T-helper 1 cell treated with Interleukin-12 subunit alpha and Interleukin-12 subunit beta and Interleukin-4 antibody, amounts not matched to agents 30 ng/mL and 1 ng/mL, for 36 hours (primary cell): ENCODE measurements at regions not wholly inside any gene's neighbourhood (a gene's known extent, or its start where the extent isn't known, plus 50 kb on each side); places are given as distances from the start of the nearest gene placed in this dataset.
"Not testable (repeated sequence)": the region's sequence is repeated elsewhere in the genome, so short reads cannot be mapped to it uniquely, and the experiment has no call there.

Source experiments
- intact Hi-C: fragments of 100-400 bp; cut with micrococcal nuclease; formaldehyde crosslinking; loops from one replicate; pipeline ENCODE4 v1.15.1; 2024

DNA sequence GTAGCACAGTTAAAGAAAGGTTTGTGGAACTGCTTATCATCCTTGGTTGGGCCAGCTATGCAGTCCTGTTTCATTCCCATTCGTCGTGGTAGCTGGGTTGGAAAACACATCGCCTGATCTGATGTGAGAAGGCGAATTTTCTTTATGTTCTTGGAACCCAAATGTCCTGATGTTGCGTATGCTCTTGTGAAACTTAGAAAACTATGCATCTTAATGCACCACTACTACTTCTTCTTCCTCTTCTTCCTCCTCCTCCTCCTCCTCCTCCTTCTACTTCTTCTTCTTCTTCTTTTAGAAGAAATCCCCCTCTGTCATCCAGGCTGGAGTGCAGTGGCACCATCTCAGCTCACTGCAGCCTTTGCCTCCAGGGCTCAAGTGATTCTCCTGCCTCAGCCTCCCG lies 381.6 kb downstream of the UTRN start:
- intact Hi-C loops, result no loop called here

DNA sequence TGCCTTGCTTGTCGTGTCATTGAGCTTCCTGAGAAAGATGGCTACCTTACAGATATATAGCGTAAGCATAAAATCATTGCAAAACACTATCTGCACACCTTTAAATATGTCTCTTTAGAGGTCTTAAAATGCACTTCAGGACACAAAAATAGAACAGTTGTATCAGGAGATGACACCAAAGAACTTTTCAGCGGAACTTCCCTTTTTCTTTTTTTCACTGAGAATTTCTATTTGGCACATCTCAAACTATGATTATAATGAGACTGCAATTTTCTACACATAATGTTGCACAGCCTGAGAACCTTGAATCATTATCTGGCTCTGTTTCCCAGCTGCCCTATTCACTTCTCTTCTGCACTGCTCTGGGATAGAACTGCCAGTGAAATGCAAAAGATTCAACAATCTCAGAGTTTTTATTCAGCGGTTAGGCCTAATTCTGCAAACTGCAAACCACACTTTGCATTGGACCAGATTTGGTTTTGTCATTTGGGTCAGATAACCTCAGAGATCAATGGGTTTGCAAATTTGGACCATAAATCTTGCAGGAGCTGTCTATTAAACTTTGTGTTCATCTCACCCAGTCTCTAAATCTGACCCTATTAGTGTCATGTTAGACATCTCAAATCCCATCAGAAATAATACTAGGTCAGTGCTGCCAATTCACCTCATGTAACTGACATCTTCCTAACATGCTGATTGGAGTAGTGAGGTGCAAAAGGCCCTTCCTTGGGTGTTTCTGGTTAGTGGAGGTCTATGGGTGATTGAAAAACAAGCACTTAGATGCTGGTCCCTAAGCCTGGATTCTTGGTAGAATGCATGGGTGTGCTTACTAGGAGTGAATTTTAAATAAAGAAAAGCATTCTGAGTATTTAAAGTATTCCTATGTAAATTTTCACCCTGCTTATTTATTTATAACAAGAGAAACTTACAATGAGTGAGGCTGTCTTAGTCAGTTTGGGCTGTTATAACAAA lies 382.7 kb downstream of the UTRN start:
- intact Hi-C loops, result no loop called here

DNA sequence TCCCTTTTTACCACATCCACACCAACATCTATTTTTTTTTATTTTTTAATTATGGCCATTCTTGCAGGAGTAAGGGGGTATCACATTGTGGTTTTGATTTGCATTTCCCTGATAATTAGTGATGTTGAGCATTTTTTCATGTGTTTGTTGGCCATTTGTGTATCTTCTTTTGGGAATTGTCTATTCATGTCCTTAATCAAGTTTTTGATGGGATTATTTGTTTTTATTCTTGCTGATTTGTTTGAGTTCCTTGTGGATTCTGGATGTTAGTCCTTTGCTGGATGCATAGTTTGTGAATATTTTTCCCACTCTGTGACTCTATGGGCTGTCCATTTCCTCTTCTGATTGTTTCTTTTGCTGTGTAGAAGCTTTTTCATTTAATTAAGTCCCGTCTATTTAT lies 385.1 kb downstream of the UTRN start:
- intact Hi-C loops, result loop anchor here (5.0 kb wide), 2 partner anchors 573 to 1228 kb away; partner anchors contain the start of gene SF3B5

DNA sequence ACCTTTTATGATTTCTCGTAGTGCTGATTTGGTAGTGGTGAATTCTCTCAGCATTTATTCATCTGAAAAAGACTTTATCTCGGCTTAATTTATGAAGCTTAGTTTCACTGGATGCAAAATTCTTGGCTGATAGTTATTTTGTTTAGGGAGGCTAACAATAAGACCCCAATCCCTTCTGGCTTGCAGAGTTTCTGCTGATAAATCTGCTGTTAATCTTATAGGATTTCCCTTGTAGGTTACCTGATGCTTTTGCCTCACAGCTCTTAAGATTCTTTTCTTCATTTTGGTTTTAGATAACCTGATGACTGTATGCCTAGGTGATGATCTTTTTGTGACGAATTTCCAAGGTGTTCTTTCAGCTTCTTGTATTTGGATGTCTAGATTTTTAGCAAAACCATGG lies 388.7 kb downstream of the UTRN start:
- intact Hi-C loops, result loop anchor here (2.0 to 5.0 kb wide), 3 partner anchors 15 to 1232 kb away; partner anchors contain the start of gene SF3B5

DNA sequence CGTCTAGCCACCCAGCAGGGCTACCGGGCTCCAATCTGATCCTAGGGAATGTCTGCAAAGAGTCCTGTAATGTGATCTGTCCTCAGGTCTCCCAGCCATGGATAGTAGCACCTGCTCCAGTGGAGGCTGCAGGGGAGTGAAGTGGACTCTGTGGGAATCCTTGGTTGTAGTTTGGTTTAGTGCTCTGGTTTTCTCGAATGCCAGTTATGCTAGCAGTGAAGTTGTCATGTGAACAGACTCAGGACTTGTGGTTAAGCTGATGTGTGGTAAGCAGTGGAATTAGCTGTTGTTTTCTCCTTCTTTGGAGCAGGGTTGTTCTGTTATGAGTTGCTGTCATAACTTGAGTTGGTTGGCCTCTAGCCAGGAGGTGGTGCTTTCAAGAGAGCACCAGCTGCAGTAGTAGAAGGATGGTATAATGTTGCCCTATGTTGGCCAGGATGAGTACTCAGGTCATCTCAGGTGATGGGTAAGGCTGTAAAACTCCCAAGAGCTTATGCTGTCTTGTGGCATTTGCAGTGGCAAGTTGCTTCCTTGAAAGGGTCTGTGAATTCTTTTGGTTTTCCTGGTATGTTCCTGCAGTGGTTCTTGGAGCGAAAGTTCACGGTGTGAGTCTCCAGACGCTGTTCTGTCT lies 390.2 kb downstream of the UTRN start:
- intact Hi-C loops, result loop anchor here (1.0 kb wide), 1 partner anchor 92 kb away; no protein-coding TSS in a partner anchor

DNA sequence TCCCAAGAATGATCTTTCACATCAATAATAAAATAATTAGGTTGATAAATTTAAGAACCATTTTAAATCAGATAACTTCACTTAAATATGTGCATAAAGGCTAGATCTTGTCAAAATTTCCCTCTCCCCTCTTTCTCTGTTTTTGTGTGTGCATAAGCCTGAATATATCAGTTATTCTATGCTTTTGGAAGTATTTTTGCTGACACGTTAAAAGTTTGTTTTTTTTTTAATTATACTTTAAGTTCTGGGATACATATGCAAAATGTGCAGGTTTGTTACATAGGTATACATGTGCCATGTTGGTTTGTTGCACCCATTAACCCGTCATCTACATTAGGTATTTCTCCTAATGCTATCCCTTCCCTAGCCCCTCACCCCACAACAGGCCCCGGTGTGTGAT lies 391.2 kb downstream of the UTRN start:
- intact Hi-C loops, result not testable (repeated sequence)

DNA sequence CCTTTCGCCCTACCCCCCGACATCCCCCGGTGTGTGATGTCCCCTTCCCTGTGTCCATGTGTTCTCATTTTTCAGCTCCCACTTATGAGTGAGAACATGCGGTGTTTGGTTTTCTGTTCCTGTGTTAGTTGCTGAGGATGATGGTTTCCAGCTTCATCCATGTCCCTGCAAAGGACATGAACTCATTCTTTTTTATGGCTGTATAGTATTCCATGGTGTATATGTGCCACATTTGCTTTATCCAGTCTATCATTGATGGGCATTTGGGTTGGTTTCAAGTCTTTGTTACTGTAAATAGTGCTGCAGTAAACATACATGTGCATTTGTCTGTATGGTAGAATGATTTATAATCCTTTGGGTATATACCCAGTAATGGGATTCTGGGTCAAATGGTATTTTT lies 392.1 kb downstream of the UTRN start:
- intact Hi-C loops, result not testable (repeated sequence)

DNA sequence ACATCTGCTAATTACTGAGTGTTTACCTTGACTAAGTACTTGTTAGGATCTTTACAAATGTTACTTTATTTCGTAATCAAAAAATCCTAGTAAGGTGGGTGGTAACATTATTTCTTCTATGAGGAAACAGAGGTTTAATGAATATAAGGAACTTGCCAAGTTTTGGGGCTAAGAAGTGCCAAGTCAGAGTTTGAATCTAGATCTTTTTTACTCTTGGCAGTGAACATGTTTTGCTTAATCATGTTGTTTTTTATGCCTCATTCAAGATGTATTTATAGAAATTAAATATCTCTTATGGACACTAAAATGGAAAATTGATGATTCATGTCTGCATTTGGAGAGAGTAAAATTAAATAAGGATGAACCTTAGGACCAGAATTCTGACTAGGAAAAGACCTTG lies 393.7 kb downstream of the UTRN start:
- intact Hi-C loops, result no loop called here

DNA sequence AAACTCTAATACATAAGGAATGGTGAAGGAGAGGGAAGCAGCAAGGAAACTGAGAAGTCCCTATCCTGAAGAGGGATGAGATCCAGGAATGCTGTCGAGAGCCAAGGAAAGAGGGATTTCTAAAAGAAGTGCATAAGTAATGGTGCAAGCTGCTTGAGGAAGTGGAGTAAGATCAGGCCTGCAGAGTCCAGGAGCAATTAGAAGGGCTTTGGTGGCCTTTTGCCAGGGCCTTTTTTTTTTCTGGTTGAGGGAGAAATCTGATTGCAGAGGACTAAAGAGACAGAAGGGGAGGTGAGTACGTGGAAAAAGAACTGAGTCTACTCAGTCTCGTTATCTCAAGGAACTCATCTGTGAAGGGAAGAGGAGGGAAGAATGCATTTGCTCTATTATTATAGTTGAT lies 396.2 kb downstream of the UTRN start:
- intact Hi-C loops, result no loop called here

DNA sequence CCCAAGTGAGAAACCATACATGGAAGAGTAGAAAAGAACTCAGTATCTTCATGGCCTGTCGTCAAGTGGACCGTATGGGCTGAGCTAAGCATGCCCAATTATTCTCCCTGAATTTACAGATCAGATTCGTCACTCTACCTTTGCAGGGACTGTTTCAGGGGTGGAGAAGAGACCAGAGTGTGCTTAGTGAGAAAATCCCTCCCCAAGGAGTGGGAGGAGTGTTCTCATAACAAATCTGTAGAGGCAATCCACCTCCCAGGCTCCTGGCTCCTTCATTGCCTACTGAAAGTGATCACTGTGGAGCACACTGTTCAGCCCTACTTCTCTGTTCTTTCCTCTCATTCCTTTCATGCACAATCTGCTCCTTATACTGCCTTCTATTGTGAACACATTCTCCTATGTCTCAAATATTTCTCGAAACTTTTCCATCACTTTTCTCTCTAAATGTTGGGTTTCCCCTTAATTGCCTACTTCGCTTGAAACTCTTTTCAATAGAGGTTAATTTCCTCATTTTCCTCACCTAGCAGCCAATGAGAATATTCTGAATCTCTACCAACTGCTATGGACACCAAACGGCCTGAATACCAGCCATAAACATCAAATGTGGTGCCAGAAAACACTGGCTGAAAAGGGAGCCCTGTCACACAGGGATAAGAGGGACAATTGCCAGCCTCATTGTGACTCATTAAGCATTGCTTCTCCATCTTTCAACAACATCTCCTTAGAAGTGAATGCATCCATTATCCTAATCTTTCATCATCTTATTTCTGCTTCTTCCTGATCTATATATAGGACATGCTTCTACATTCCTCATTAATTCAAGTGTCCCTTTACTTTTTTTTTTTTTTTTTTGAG lies 398.3 kb downstream of the UTRN start:
- intact Hi-C loops, result no loop called here

DNA sequence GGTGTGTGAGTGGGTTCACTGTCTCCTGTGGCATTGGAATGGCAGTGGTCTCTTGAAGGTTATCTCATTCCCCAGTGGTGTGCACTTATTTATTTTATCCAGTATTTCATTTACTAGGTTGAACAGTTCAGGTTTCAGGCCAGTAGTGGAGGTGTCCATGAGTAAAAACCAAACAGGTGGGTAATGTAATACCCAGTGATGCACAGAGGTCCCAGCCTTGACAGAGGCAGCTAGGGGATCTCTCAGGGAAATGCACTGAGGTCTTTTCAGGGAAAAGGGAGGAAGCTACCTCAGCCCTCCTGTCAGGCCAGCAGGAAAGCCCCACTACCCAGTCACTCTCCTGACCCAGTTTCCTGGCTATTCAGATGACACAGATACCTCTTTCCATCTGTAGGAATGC lies 403.6 kb downstream of the UTRN start:
- intact Hi-C loops, result no loop called here

DNA sequence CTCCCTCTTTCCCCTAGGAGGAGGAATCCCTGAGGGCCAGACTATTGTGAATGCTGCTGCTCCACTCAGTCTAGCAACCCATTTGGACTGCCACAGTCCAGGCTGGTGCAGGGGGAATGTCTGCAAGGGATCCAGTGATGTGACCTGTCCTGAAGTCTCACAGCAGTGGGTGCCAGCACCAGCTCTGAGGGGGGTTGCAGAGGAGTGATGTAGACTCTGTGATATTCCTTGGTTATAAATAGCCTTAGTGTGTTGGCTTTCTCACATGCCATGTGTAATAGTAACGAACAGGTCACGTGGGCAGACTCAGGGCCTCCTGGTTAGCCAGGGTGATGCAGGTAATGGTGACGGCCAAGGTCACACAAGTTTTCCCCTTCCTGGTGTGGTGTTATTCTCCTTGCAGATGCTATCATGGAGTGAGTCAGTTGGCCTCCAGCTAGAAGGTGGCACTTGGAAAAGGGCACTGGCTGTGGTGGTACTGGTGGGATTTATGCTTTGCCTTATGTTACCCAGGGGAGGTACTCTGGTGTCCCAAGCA lies 404.4 kb downstream of the UTRN start:
- intact Hi-C loops, result no loop called here

DNA sequence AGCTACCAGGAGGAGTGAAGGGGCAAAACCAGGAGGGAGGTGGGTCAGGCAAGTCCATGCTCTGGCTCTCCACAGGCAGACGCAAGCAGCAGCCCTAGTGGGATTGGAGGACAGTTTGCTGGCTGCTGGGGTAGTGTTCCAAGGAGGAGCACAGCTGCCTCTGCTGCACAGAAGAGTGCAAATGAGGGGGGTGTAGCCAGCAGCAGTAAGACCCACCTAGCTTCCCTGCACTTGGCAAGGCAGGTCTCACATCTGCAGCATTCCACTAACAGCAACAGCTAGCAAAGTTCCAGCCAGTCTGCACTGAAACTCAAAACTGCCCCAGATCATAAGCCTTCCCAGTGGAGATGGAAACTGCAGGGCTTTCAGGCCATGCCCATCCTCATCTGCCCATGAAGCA lies 405.0 kb downstream of the UTRN start:
- intact Hi-C loops, result no loop called here

DNA sequence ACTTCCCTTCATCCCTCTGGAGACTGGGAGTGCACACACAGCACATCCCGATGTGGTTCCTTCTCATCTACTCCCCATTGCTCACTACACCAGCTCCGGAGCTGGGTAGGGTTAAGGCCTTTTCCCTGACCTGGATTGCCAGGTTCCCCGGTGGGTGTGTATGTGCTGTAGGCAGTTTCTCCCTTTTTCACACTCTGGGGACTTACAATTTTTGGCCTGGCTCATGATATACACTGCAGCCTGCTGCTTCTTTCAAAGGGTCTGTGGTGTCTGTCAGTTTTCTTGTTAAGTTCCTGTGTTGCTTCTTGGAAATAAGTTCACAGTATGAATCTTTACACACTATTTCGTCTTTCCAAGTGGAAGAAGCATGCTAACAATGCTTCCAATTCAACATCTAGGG lies 405.5 kb downstream of the UTRN start:
- intact Hi-C loops, result no loop called here

DNA sequence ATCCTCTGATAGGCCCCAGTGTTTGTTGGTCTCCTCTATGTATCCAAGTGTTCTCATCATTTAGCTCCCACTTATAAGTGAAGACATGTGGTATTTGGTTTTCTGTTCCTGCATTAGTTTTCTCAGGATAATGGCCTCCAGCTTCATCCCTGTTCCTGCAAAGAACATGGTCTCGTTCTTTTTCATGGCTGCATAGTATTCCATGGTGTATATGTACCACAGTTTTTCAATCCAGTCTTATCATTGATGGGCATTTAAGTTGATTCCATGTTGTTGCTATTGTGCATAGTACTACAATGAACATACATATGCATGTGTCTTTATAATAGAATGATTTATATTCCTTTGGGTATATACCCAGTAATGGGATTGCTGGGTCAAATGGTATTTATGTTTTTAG lies 406.9 kb downstream of the UTRN start:
- intact Hi-C loops, result loop anchor here (1.0 kb wide), 1 partner anchor 8 kb away; no protein-coding TSS in a partner anchor

DNA sequence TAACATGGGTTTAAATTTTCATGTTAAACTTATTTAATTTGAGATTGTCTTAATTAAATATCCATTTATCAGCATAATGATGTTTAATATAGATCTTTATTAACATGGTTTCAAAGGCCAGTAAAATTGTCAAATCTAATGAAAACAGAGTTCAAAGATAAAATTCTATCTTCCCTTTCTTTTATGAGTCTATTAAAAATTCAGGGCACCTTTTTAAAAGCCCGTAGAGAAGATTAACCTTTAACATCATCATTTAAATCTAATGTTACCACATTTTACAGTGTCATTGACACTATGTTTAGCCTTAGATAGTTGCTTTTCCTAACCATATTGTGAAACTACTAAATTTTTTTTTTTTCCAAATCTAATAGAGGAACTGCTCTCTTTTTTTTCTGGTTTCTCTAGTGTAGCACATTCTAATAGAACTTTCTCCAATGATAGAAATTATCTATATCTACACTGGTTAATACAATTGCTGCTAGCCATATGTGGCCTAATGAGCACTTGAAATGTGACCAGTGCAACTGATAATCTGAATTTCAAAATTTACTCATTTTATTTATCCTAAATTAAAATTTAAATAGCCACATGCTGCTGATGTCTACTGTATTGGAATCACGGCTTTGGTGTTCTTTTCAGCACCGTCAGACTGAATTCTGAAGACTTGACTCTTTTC lies 410.9 kb downstream of the UTRN start:
- intact Hi-C loops, result no loop called here

DNA sequence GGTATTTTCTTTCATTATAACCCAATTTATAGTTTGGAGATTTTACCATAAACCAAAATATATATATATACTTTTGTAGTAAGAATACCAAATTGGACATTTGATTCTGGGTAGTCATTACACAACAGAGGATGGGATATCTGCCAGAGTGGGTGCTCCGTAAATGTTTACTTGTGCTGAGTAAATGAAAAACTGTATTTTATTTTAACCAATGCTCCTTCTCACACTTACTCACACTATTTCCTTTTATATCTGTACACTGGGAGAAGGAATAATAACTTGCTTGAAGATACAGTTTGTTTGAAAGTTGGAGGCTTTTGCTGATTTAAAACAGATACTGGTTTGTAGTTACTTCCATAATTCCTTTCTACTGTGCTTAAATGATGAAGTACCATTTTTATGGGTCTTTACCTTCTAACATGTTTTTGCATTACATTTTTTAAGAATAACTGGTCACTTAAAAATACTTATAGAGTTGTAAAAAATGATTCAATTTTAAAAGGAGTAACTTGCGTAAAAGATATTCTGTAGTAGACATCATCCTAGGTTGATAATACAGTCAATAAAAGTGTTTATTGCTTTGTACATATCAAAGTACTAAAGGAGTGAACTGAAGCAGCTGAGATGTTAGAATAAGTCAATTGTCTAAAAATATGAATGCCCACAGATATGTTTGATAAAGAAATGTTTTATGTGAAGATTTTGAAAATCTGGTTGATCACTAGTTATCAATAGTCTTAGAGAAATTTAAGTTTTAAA lies 411.7 kb downstream of the UTRN start:
- intact Hi-C loops, result no loop called here

DNA sequence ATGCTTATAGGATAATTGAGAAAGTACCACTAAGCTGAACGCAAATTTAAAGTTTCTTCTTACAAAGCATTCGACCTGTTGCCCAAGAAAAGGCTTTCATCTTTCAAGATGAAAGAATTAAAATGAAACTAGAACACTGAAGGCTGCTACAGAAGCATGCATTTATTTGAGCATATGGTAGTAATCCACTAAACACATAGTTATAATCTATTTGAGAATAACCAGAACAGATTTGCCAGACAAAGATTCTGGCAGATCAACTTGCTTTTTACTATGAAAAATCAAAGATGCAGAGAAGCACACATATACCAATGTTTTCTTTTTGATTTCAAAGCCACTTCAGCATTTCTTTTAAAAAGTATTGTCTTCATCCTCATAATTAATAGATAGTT lies 412.2 kb downstream of the UTRN start:
- intact Hi-C loops, result no loop called here

DNA sequence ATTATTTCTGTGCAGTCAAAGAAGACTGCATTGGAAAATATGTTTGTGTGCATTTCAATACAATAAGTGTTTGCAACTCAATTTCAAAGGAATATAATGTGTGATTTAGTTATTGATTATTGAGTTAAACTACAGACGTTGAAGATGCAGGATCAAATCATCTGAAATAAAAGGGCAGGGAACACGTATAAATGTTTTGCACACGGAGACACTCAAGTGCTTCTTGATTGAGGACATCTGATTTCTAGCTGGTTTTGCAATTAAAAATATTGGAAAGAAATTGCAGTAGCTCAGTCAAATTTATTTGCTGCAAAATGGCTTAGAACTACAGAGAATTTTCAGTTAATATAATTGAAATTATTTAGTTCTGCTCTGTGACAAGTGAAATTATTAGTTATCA lies 412.7 kb downstream of the UTRN start:
- intact Hi-C loops, result no loop called here

DNA sequence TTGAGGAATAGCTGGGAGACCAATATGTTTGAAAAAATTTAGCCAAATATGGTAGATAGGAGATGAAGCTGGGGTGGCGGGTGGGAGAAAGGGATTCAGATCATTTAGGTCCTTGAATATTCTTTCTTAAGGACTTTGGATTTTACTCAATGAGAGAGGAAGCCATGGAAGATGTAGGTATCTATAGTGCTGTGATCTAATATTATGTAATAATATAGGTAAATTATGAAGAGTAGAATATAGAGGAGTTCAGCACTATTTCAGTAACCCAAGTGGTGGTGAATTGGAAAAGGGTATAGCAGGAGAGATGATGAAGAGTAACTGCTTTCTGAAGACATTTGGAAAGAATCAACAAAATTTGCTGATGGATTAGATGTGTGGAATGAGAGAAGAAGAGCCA lies 417.6 kb downstream of the UTRN start:
- intact Hi-C loops, result no loop called here
